ENCODE measurements at regions not wholly inside any gene's neighbourhood (a gene's known extent, or its start where the extent isn't known, plus 50 kb on each side); places are given as distances from the start of the nearest gene placed in this dataset.

DNA sequence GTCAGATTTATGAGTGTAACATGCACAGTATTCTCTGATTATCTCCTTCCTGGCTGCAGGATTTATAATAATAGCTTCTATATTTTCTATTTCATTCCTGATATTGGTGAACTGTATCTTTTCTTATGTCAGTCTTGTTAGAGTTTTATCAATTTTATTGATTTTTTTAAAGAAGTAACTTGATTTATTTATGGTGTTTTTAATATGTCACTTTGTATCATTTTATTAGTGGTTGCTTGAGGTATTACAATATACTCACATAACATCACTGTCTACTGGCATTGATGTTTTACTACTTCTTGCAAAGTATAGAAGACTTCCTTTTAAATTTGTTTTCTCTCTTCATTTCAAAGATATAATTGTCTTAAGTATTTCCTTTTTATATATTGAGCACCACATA lies 270.5 kb upstream of the GYPC start:
- Histone ChIP-seq H3K9me3 (ENCODE audit: insufficient read depth, low read depth, low read length) (no peaks in the 10 kb centered on the region; the same call in 1 of the 2 replicates), H3K4me1 (ENCODE audit: insufficient read depth, low read length, poor library complexity, severe bottlenecking) (no peaks in the 10 kb centered on the region)

DNA sequence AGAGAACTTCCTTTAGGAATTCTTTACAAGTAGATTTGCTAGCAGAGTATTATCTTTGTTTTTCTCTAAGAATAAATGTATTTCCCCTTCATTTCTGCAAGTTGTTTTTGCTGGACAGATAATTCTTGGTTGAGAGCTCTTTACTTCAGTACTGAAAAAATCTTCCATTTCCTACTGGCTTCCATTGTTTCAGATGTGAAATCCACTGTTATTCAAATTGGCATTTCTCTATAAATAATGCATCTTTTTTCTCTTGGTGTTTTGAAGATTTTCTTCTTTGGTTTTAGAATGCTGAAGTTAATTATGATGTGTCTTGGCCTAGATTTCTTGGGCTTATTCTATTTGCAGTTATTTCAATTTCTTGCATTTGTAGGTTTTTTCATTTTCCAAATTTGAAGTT lies 270.0 kb upstream of the GYPC start:
- H3K4me3 ChIP-seq (ENCODE audit: low read length, poor library complexity, severe bottlenecking) = no peak overlapping the region
- no peaks in the 10 kb centered on the region for H3K79me2 ChIP-seq (ENCODE audit: insufficient read depth, low read length)
- no peaks in the 10 kb centered on the region; the same call in 1 of the 2 replicates for H3K9me2 ChIP-seq (replicated peaks; ENCODE audit: low read depth, low read length)
- no peaks in the 10 kb centered on the region for H3F3A ChIP-seq (ENCODE audit: low read depth)
- H3K9ac ChIP-seq (ENCODE audit: low read depth, low read length, poor library complexity, severe bottlenecking) = no peak overlapping the region
- no peaks in the 10 kb centered on the region for H4K20me1 ChIP-seq (ENCODE audit: insufficient read depth, low read length, poor library complexity, severe bottlenecking)
- no peak for TF ChIP-seq EZH2phosphoT487 (IDR thresholded peaks at IDR 0.05; ENCODE audit: borderline replicate concordance)
- TF ChIP-seq, protein P1, sequence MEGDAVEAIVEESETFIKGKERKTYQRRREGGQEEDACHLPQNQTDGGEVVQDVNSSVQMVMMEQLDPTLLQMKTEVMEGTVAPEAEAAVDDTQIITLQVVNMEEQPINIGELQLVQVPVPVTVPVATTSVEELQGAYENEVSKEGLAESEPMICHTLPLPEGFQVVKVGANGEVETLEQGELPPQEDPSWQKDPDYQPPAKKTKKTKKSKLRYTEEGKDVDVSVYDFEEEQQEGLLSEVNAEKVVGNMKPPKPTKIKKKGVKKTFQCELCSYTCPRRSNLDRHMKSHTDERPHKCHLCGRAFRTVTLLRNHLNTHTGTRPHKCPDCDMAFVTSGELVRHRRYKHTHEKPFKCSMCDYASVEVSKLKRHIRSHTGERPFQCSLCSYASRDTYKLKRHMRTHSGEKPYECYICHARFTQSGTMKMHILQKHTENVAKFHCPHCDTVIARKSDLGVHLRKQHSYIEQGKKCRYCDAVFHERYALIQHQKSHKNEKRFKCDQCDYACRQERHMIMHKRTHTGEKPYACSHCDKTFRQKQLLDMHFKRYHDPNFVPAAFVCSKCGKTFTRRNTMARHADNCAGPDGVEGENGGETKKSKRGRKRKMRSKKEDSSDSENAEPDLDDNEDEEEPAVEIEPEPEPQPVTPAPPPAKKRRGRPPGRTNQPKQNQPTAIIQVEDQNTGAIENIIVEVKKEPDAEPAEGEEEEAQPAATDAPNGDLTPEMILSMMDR (conservative IDR thresholded peaks at IDR 0.05; ENCODE audit: low read length) = no peak
- H3K27me3 ChIP-seq (ENCODE audit: insufficient read depth, low read length, poor library complexity, severe bottlenecking) = no peaks in the 10 kb centered on the region
- no peaks in the 10 kb centered on the region for H3K4me1 ChIP-seq (ENCODE audit: insufficient read depth, low read length, poor library complexity, severe bottlenecking)
- no peaks in the 10 kb centered on the region for H3K36me3 ChIP-seq (ENCODE audit: insufficient read depth, low read length)
- no peaks in the 10 kb centered on the region; the same call in 1 of the 2 replicates for H3K9me3 ChIP-seq (ENCODE audit: insufficient read depth, low read depth, low read length)
- no peak overlapping the region for H3K4me2 ChIP-seq (ENCODE audit: low read depth, low read length, poor library complexity, severe bottlenecking)
- H2AFZ ChIP-seq (ENCODE audit: low read length) = no peak overlapping the region

More for the DNA sequence above, 270.5 kb upstream of the GYPC start:
- H3K79me2 ChIP-seq (ENCODE audit: insufficient read depth, low read length) = no peaks in the 10 kb centered on the region
- H3F3A ChIP-seq (ENCODE audit: low read depth) = no peaks in the 10 kb centered on the region
- H3K27me3 ChIP-seq (ENCODE audit: insufficient read depth, low read length, poor library complexity, severe bottlenecking) = no peaks in the 10 kb centered on the region
- no peak overlapping the region for H3K4me3 ChIP-seq (ENCODE audit: low read length, poor library complexity, severe bottlenecking)
- TF ChIP-seq EZH2phosphoT487 (IDR thresholded peaks at IDR 0.05; ENCODE audit: borderline replicate concordance) = no peak
- TF ChIP-seq, protein P1 (conservative IDR thresholded peaks at IDR 0.05; ENCODE audit: low read length) = no peak
- H3K9me2 ChIP-seq (replicated peaks; ENCODE audit: low read depth, low read length) = no peaks in the 10 kb centered on the region; the same call in 1 of the 2 replicates
- no peak overlapping the region for H2AFZ ChIP-seq (ENCODE audit: low read length)
- H3K36me3 ChIP-seq (ENCODE audit: insufficient read depth, low read length) = no peaks in the 10 kb centered on the region
- no peak overlapping the region for H3K4me2 ChIP-seq (ENCODE audit: low read depth, low read length, poor library complexity, severe bottlenecking)
- no peaks in the 10 kb centered on the region for H4K20me1 ChIP-seq (ENCODE audit: insufficient read depth, low read length, poor library complexity, severe bottlenecking)
- H3K9ac ChIP-seq (ENCODE audit: low read depth, low read length, poor library complexity, severe bottlenecking) = no peak overlapping the region

GRCh38 chr2:126389446-126389845 lies 266.5 kb upstream of the GYPC start:
- Histone ChIP-seq H3K4me2 (ENCODE audit: low read depth, low read length, poor library complexity, severe bottlenecking) (no peak overlapping the region), H3K9me2 (replicated peaks; ENCODE audit: low read depth, low read length) (no peaks in the 10 kb centered on the region; the same call in 1 of the 2 replicates), H3F3A (ENCODE audit: low read depth) (no peaks in the 10 kb centered on the region), H3K9ac (ENCODE audit: low read depth, low read length, poor library complexity, severe bottlenecking) (no peak overlapping the region), H3K27me3 (ENCODE audit: insufficient read depth, low read length, poor library complexity, severe bottlenecking) (no peaks in the 10 kb centered on the region), H4K20me1 (ENCODE audit: insufficient read depth, low read length, poor library complexity, severe bottlenecking) (no peaks in the 10 kb centered on the region), H3K9me3 (ENCODE audit: insufficient read depth, low read depth, low read length) (no peaks in the 10 kb centered on the region; the same call in 1 of the 2 replicates), H3K79me2 (ENCODE audit: insufficient read depth, low read length) (no peaks in the 10 kb centered on the region), H2AFZ (ENCODE audit: low read length) (no peak overlapping the region), H3K36me3 (ENCODE audit: insufficient read depth, low read length) (no peaks in the 10 kb centered on the region), H3K4me1 (ENCODE audit: insufficient read depth, low read length, poor library complexity, severe bottlenecking) (no peaks in the 10 kb centered on the region), H3K4me3 (ENCODE audit: low read length, poor library complexity, severe bottlenecking) (no peak overlapping the region)
- TF ChIP-seq EZH2phosphoT487 (IDR thresholded peaks at IDR 0.05; ENCODE audit: borderline replicate concordance) = no peak
- TF ChIP-seq, protein P1 (conservative IDR thresholded peaks at IDR 0.05; ENCODE audit: low read length) = no peak

Data from Loucy (cell line).